ENCODE measurements at regions not wholly inside any gene's neighbourhood (a gene's known extent, or its start where the extent isn't known, plus 50 kb on each side); places are given as distances from the start of the nearest gene placed in this dataset.

- H3K27me3 ChIP-seq (ENCODE audit: control insufficient read depth in 3 of 3, insufficient read depth in 3 of 3, low read length in 3 of 3): no peaks in the 10 kb centered on the region
- no peak overlapping the region for H3K4me3 ChIP-seq (ENCODE audit: low read depth in 1 of 3, low read length in 3 of 3)
- H3K4me1 ChIP-seq (ENCODE audit: control insufficient read depth in 3 of 3, insufficient read depth in 2 of 3, low read depth in 1 of 3, low read length in 2 of 3): no peaks in the 10 kb centered on the region
- H3K9me3 ChIP-seq (ENCODE audit: control insufficient read depth in 2 of 2, insufficient read depth in 1 of 2, low read depth in 1 of 2, low read length in 1 of 2): no peaks in the 10 kb centered on the region
- DNase-seq (no peak), FAIRE-seq (no peak)
- WGBS, 3 donors: 54 to 59% (median 59%) methylated on average over 2 of the region's 2 CpGs
- H3K27ac ChIP-seq (ENCODE audit: low read depth in 1 of 3, low read length in 2 of 3): no peak overlapping the region
- H3K36me3 ChIP-seq (ENCODE audit: control insufficient read depth in 3 of 3, insufficient read depth in 2 of 3, low read depth in 1 of 3, low read length in 3 of 3): no peaks in the 10 kb centered on the region
Observed at GRCh38 chr6:95169775-95170174, 407.6 kb upstream of the MANEA start.

GRCh38 chr6:95175927-95176675, 401.2 kb upstream of the MANEA start:
- Histone ChIP-seq H3K27ac (ENCODE audit: low read depth in 1 of 3, low read length in 2 of 3) (no peak overlapping the region), H3K4me1 (ENCODE audit: control insufficient read depth in 3 of 3, insufficient read depth in 2 of 3, low read depth in 1 of 3, low read length in 2 of 3) (no peaks in the 10 kb centered on the region), H3K4me3 (ENCODE audit: low read depth in 1 of 3, low read length in 3 of 3) (no peak overlapping the region), H3K9me3 (ENCODE audit: control insufficient read depth in 2 of 2, insufficient read depth in 1 of 2, low read depth in 1 of 2, low read length in 1 of 2) (no peaks in the 10 kb centered on the region), H3K36me3 (ENCODE audit: control insufficient read depth in 3 of 3, insufficient read depth in 2 of 3, low read depth in 1 of 3, low read length in 3 of 3) (no peaks in the 10 kb centered on the region), H3K27me3 (ENCODE audit: control insufficient read depth in 3 of 3, insufficient read depth in 3 of 3, low read length in 3 of 3) (no peaks in the 10 kb centered on the region)
- 56 to 81% (median 73%) methylated on average over 4 of the region's 4 CpGs for WGBS, 3 donors
- no peak for DNase-seq
- no peak for FAIRE-seq

GRCh38 chr6:95185874-95186273, 391.5 kb upstream of the MANEA start:
- H3K4me3 ChIP-seq (ENCODE audit: low read depth in 1 of 3, low read length in 3 of 3): no peak overlapping the region
- no peaks in the 10 kb centered on the region for H3K36me3 ChIP-seq (ENCODE audit: control insufficient read depth in 3 of 3, insufficient read depth in 2 of 3, low read depth in 1 of 3, low read length in 3 of 3)
- 26 to 47% (median 27%) methylated on average over 2 of the region's 2 CpGs for WGBS, 3 donors
- DNase-seq: no peak
- H3K4me1 ChIP-seq (ENCODE audit: control insufficient read depth in 3 of 3, insufficient read depth in 2 of 3, low read depth in 1 of 3, low read length in 2 of 3): no peaks in the 10 kb centered on the region
- no peak for FAIRE-seq
- H3K27ac ChIP-seq (ENCODE audit: low read depth in 1 of 3, low read length in 2 of 3): no peak overlapping the region
- H3K27me3 ChIP-seq (ENCODE audit: control insufficient read depth in 3 of 3, insufficient read depth in 3 of 3, low read length in 3 of 3): no peaks in the 10 kb centered on the region
- H3K9me3 ChIP-seq (ENCODE audit: control insufficient read depth in 2 of 2, insufficient read depth in 1 of 2, low read depth in 1 of 2, low read length in 1 of 2): no peaks in the 10 kb centered on the region

GRCh38 chr6:95186710-95187109, 390.6 kb upstream of the MANEA start:
- Histone ChIP-seq H3K9me3 (ENCODE audit: control insufficient read depth in 2 of 2, insufficient read depth in 1 of 2, low read depth in 1 of 2, low read length in 1 of 2) (no peaks in the 10 kb centered on the region), H3K4me3 (ENCODE audit: low read depth in 1 of 3, low read length in 3 of 3) (no peak overlapping the region), H3K27ac (ENCODE audit: low read depth in 1 of 3, low read length in 2 of 3) (no peak overlapping the region), H3K36me3 (ENCODE audit: control insufficient read depth in 3 of 3, insufficient read depth in 2 of 3, low read depth in 1 of 3, low read length in 3 of 3) (no peaks in the 10 kb centered on the region), H3K4me1 (ENCODE audit: control insufficient read depth in 3 of 3, insufficient read depth in 2 of 3, low read depth in 1 of 3, low read length in 2 of 3) (no peaks in the 10 kb centered on the region), H3K27me3 (ENCODE audit: control insufficient read depth in 3 of 3, insufficient read depth in 3 of 3, low read length in 3 of 3) (no peaks in the 10 kb centered on the region)
- WGBS, 3 donors: 72 to 85% (median 78%) methylated on average over 1 of the region's 1 CpG
- FAIRE-seq: no peak
- no peak for DNase-seq

- Histone ChIP-seq H3K9me3 (ENCODE audit: control insufficient read depth in 2 of 2, insufficient read depth in 1 of 2, low read depth in 1 of 2, low read length in 1 of 2) (no peaks in the 10 kb centered on the region), H3K4me3 (ENCODE audit: low read depth in 1 of 3, low read length in 3 of 3) (no peak overlapping the region), H3K36me3 (ENCODE audit: control insufficient read depth in 3 of 3, insufficient read depth in 2 of 3, low read depth in 1 of 3, low read length in 3 of 3) (no peaks in the 10 kb centered on the region), H3K27ac (ENCODE audit: low read depth in 1 of 3, low read length in 2 of 3) (no peak overlapping the region), H3K27me3 (ENCODE audit: control insufficient read depth in 3 of 3, insufficient read depth in 3 of 3, low read length in 3 of 3) (no peaks in the 10 kb centered on the region), H3K4me1 (ENCODE audit: control insufficient read depth in 3 of 3, insufficient read depth in 2 of 3, low read depth in 1 of 3, low read length in 2 of 3) (no peaks in the 10 kb centered on the region)
- FAIRE-seq (no peak), DNase-seq (no peak)
- WGBS, 3 donors: 67 to 81% (median 70%) methylated on average over 3 of the region's 3 CpGs
Observed at GRCh38 chr6:95197590-95197989, 379.7 kb upstream of the MANEA start.

GRCh38 chr6:95203153-95203754, 374.1 kb upstream of the MANEA start:
- H3K27ac ChIP-seq (ENCODE audit: low read depth in 1 of 3, low read length in 2 of 3): no peak overlapping the region
- no peaks in the 10 kb centered on the region for H3K9me3 ChIP-seq (ENCODE audit: control insufficient read depth in 2 of 2, insufficient read depth in 1 of 2, low read depth in 1 of 2, low read length in 1 of 2)
- H3K27me3 ChIP-seq (ENCODE audit: control insufficient read depth in 3 of 3, insufficient read depth in 3 of 3, low read length in 3 of 3): no peaks in the 10 kb centered on the region
- no peak for FAIRE-seq
- DNase-seq: peak; percentile 6 to 18
- no peaks in the 10 kb centered on the region for H3K36me3 ChIP-seq (ENCODE audit: control insufficient read depth in 3 of 3, insufficient read depth in 2 of 3, low read depth in 1 of 3, low read length in 3 of 3)
- H3K4me3 ChIP-seq (ENCODE audit: low read depth in 1 of 3, low read length in 3 of 3): no peak overlapping the region
- WGBS, 3 donors: 27 to 45% (median 42%) methylated on average over 2 of the region's 2 CpGs
- no peaks in the 10 kb centered on the region for H3K4me1 ChIP-seq (ENCODE audit: control insufficient read depth in 3 of 3, insufficient read depth in 2 of 3, low read depth in 1 of 3, low read length in 2 of 3)

GRCh38 chr6:95204178-95204577, 373.2 kb upstream of the MANEA start:
- H3K27ac ChIP-seq (ENCODE audit: low read depth in 1 of 3, low read length in 2 of 3): no peak overlapping the region
- H3K9me3 ChIP-seq (ENCODE audit: control insufficient read depth in 2 of 2, insufficient read depth in 1 of 2, low read depth in 1 of 2, low read length in 1 of 2): no peaks in the 10 kb centered on the region
- DNase-seq (no peak), FAIRE-seq (no peak)
- no peaks in the 10 kb centered on the region for H3K27me3 ChIP-seq (ENCODE audit: control insufficient read depth in 3 of 3, insufficient read depth in 3 of 3, low read length in 3 of 3)
- H3K36me3 ChIP-seq (ENCODE audit: control insufficient read depth in 3 of 3, insufficient read depth in 2 of 3, low read depth in 1 of 3, low read length in 3 of 3): no peaks in the 10 kb centered on the region
- H3K4me3 ChIP-seq (ENCODE audit: low read depth in 1 of 3, low read length in 3 of 3): no peak overlapping the region
- WGBS, 3 donors: 70 to 77% (median 75%) methylated on average over 2 of the region's 2 CpGs
- no peaks in the 10 kb centered on the region for H3K4me1 ChIP-seq (ENCODE audit: control insufficient read depth in 3 of 3, insufficient read depth in 2 of 3, low read depth in 1 of 3, low read length in 2 of 3)

- Histone ChIP-seq H3K4me1 (ENCODE audit: control insufficient read depth in 3 of 3, insufficient read depth in 2 of 3, low read depth in 1 of 3, low read length in 2 of 3) (no peaks in the 10 kb centered on the region), H3K27ac (ENCODE audit: low read depth in 1 of 3, low read length in 2 of 3) (no peak overlapping the region), H3K27me3 (ENCODE audit: control insufficient read depth in 3 of 3, insufficient read depth in 3 of 3, low read length in 3 of 3) (no peaks in the 10 kb centered on the region), H3K9me3 (ENCODE audit: control insufficient read depth in 2 of 2, insufficient read depth in 1 of 2, low read depth in 1 of 2, low read length in 1 of 2) (no peaks in the 10 kb centered on the region), H3K4me3 (ENCODE audit: low read depth in 1 of 3, low read length in 3 of 3) (no peak overlapping the region), H3K36me3 (ENCODE audit: control insufficient read depth in 3 of 3, insufficient read depth in 2 of 3, low read depth in 1 of 3, low read length in 3 of 3) (no peaks in the 10 kb centered on the region)
- 42 to 48% (median 46%) methylated on average over 2 of the region's 2 CpGs for WGBS, 3 donors
- no peak for FAIRE-seq
- DNase-seq: no peak
Observed at GRCh38 chr6:95208621-95209020, 368.7 kb upstream of the MANEA start.

GRCh38 chr6:95209074-95209473, 368.3 kb upstream of the MANEA start:
- Histone ChIP-seq H3K4me3 (ENCODE audit: low read depth in 1 of 3, low read length in 3 of 3) (no peak overlapping the region), H3K4me1 (ENCODE audit: control insufficient read depth in 3 of 3, insufficient read depth in 2 of 3, low read depth in 1 of 3, low read length in 2 of 3) (no peaks in the 10 kb centered on the region), H3K27ac (ENCODE audit: low read depth in 1 of 3, low read length in 2 of 3) (no peak overlapping the region), H3K27me3 (ENCODE audit: control insufficient read depth in 3 of 3, insufficient read depth in 3 of 3, low read length in 3 of 3) (no peaks in the 10 kb centered on the region), H3K36me3 (ENCODE audit: control insufficient read depth in 3 of 3, insufficient read depth in 2 of 3, low read depth in 1 of 3, low read length in 3 of 3) (no peaks in the 10 kb centered on the region), H3K9me3 (ENCODE audit: control insufficient read depth in 2 of 2, insufficient read depth in 1 of 2, low read depth in 1 of 2, low read length in 1 of 2) (no peaks in the 10 kb centered on the region)
- FAIRE-seq (no peak), DNase-seq (no peak)
- 71 to 82% (median 71%) methylated on average over 3 of the region's 3 CpGs for WGBS, 3 donors

Measured in small intestine (tissue), 7 donors.